ENCODE measurements at regions not wholly inside any gene's neighbourhood (a gene's known extent, or its start where the extent isn't known, plus 50 kb on each side); places are given as distances from the start of the nearest gene placed in this dataset.

DNA sequence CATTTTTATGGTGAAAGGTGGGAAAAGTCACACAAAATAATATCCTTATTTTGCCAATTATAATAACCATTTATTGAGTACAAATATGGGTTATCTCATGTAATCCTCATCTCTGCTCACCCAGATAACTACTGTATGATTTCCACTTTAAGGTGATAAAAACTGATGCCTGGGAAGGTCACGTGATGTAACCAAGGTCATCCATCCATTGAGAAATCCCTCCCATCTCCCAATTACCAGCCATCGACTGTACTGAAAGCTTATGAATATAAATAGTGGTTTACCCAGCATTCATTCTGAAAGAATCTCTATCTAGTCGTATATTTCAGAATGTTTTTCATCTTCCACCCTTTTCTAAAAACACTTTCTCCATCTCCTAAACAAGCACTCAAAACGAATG, 55.0 kb upstream of the IFNAR2 start:
- TF ChIP-seq, protein P1, sequence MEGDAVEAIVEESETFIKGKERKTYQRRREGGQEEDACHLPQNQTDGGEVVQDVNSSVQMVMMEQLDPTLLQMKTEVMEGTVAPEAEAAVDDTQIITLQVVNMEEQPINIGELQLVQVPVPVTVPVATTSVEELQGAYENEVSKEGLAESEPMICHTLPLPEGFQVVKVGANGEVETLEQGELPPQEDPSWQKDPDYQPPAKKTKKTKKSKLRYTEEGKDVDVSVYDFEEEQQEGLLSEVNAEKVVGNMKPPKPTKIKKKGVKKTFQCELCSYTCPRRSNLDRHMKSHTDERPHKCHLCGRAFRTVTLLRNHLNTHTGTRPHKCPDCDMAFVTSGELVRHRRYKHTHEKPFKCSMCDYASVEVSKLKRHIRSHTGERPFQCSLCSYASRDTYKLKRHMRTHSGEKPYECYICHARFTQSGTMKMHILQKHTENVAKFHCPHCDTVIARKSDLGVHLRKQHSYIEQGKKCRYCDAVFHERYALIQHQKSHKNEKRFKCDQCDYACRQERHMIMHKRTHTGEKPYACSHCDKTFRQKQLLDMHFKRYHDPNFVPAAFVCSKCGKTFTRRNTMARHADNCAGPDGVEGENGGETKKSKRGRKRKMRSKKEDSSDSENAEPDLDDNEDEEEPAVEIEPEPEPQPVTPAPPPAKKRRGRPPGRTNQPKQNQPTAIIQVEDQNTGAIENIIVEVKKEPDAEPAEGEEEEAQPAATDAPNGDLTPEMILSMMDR (IDR thresholded peaks at IDR 0.05) = no peak
- no peak for TF ChIP-seq POLR2A (IDR thresholded peaks at IDR 0.05)
